Aorta (tissue), 5 donors: ENCODE measurements at regions not wholly inside any gene's neighbourhood (a gene's known extent, or its start where the extent isn't known, plus 50 kb on each side); places are given as distances from the start of the nearest gene placed in this dataset.

Source experiments
- ATAC-seq: fragments of 200-7000 bp; cut with Tn5 transposase; one replicate; pipeline ENCODE4 v1.9.1; 2022; ENCODE audit warnings: moderate library complexity; ENCODE audit not compliant: low FRiP score
- DNase-seq, 2 donors: peaks; one replicate each; pipeline ENCODE4 v3.0.0-alpha.2; 2020
- H3K27ac ChIP-seq, 2 donors: one replicate each; pipeline ENCODE4 v1.5.1; 2013; ENCODE audit warnings: low read length in 2 of 2, mild to moderate bottlenecking in 2 of 2, moderate library complexity in 2 of 2, control low read depth in 1 of 2, inconsistent platforms in 1 of 2, low read depth in 1 of 2
- H3K27me3 ChIP-seq, 2 donors: one replicate each; pipeline ENCODE4 v1.6.1; 2013; ENCODE audit warnings: control low read depth in 1 of 2, low read length in 1 of 2, mild to moderate bottlenecking in 1 of 2, moderate library complexity in 1 of 2; ENCODE audit not compliant: insufficient read depth in 2 of 2, control insufficient read depth in 1 of 2
- H3K36me3 ChIP-seq, 2 donors: one replicate each; pipeline ENCODE4 v1.6.1; 2013; ENCODE audit warnings: control low read depth in 1 of 2, low read length in 1 of 2, mild to moderate bottlenecking in 1 of 2; ENCODE audit not compliant: insufficient read depth in 2 of 2, control insufficient read depth in 1 of 2
- H3K4me1 ChIP-seq, 2 donors: one replicate each; pipeline ENCODE4 v1.6.1; 2013; ENCODE audit warnings: low read length in 2 of 2, control low read depth in 1 of 2, mild to moderate bottlenecking in 1 of 2, moderate library complexity in 1 of 2; ENCODE audit not compliant: insufficient read depth in 2 of 2, control insufficient read depth in 1 of 2
- H3K4me3 ChIP-seq, 2 donors: one replicate each; pipeline ENCODE4 v1.5.1; 2013; ENCODE audit warnings: low read length in 2 of 2, control low read depth in 1 of 2, mild to moderate bottlenecking in 1 of 2
- H3K9me3 ChIP-seq: one replicate; pipeline ENCODE4 v1.6.1; 2013; ENCODE audit warnings: mild to moderate bottlenecking, low read length; ENCODE audit not compliant: control insufficient read depth
- WGBS, 2 donors: extraction: QIAGEN DNeasy Blood & Tissue Kit; methylation state at CpG; one replicate each; pipeline ENCODE4 v1.1.7; 2013; 5-methylcytosine and 5-hydroxymethylcytosine counted together
- intact Hi-C, 2 donors: fragments of 100-400 bp; cut with DNase I; formaldehyde crosslinking; loops; one replicate each; pipeline versions ENCODE4 v1.14.2 to v1.15.0; 2022
- donor health status: healthy with polysubstance abuse.
- donor health status: Bipolar disorder and iron deficiency.
- donor health status: DM: no; HTN: no; CAD: no.
- donor health status: DM: no; HTN: no; CAD: no.
- donor health status: DM: yes; HTN: yes; CAD: no.

DNA sequence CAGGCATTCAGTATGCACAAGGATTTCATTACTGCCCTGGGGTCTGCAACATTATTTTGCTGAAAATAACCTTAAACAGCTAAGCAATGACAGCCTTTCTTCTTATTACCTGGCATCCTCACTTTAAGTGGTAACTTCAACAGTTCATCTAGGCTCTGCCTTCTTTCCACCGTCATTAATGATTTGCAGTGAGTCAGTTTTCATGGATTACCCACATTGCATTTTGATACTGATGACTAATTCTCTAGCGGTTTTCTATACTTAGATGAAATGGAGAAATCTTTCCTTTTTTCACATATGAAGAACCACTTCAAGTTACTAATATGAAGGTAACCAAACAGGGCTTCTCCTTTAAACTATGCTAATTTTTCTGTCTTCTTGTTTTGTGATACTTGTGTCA, 226.9 kb upstream of the TMPRSS15 start:
- 88 to 94% methylated on average over 2 of the region's 2 CpGs for WGBS, 2 donors
- Histone ChIP-seq H3K27ac (no peak overlapping the region), H3K36me3 (no peaks in the 10 kb centered on the region), H3K27me3 (no peaks in the 10 kb centered on the region), H3K4me3 (no peak overlapping the region), H3K9me3 (no peaks in the 10 kb centered on the region), H3K4me1 (no peaks in the 10 kb centered on the region)
- ATAC-seq (no peak), DNase-seq (no peak)
- intact Hi-C loops, result no loop called here

DNA sequence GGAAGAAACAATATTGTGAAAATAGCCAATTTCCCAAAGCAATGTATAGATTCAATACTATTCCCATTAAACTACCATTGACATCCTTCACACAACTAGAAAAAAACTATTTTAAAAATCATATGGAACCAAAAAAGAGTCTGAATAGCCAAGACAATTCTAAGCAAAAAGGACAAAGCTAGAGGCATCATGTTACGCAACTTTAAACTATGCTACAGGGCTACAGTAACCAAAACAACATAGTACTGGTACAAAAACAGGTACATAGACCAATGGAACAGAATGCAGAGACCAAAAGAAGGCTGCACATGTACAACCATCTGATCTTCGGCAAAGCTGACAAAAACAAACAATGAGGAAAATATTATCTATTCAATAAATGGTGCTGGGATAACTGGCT, 233.3 kb upstream of the TMPRSS15 start:
- WGBS, 2 donors, result 98 to 100% methylated on average over 2 of the region's 2 CpGs
- no peaks in the 10 kb centered on the region for H3K9me3 ChIP-seq
- H3K4me1 ChIP-seq, result no peaks in the 10 kb centered on the region
- H3K36me3 ChIP-seq, result no peaks in the 10 kb centered on the region
- DNase-seq (no peak), ATAC-seq (no peak)
- intact Hi-C loops, result no loop called here
- no peaks in the 10 kb centered on the region for H3K27me3 ChIP-seq
- H3K27ac ChIP-seq, result no peak overlapping the region
- no peak overlapping the region for H3K4me3 ChIP-seq

DNA sequence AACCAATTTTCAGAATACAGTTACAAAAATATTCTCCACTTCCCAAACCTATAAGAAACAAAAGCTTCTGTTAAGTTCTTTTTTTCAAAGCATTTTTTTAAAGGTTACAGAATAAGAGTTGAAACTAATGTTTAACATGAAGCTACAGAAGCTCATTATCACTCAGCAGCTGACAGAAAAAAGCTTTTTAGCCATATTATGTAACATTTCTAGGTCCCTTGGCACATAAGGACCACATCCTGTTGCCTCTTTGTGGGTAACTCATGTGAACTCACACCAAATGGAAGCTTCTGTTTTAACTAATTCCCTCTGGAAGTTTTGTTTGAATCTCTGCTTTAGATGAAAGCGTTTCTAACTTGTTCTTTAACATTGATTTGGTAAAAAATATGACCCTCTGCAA, 242.5 kb upstream of the TMPRSS15 start:
- ATAC-seq (no peak), DNase-seq (no peak)
- Histone ChIP-seq H3K4me1 (no peaks in the 10 kb centered on the region), H3K27ac (no peak overlapping the region), H3K36me3 (no peaks in the 10 kb centered on the region), H3K27me3 (no peaks in the 10 kb centered on the region), H3K4me3 (no peak overlapping the region), H3K9me3 (no peaks in the 10 kb centered on the region)
- intact Hi-C loops, result no loop called here
- 79 to 80% methylated on average over 1 of the region's 1 CpG for WGBS, 2 donors

DNA sequence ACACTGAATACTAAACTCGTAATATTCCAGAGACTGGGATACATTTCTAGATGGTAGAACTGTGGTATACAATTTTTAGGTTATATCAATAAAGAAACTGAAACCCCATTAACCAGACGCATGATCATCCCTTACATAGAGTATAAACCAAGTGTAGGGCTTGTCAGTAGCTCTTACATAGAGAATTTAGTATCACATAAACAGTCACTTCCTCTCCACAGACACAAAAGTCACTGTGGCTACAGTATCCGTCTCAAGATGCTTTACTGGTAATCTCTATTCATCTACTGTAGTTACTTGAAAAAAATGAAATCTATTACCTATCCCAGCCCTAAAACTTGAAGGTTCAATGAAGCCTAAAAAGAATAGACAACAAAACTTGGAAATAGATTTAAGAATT, 252.3 kb upstream of the TMPRSS15 start:
- intact Hi-C loops, result no loop called here
- ATAC-seq, result no peak

DNA sequence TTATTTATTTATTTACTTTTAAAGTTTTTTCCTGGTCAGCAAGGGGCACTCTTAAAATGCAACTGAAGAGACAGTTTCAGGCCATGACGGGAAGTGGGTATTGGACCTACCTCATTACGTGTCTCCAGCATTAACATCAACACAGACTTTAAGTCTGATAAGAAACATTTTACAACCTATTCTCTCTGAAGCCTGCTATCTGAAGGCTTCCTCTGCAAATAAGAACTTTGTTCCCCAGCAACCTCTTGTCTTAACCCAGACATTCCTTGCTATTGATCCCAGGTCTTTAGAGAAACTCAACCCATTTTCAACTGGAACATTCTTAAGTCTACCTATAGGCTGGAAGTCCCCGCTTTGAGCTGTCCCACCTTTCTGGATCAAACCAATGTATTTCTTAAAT, 258.3 kb upstream of the TMPRSS15 start:
- intact Hi-C loops, result loop anchor here in 1 of 2 donors (10.0 kb wide), 1 partner anchor 57 kb away; no protein-coding TSS in a partner anchor
- Histone ChIP-seq H3K9me3 (no peaks in the 10 kb centered on the region), H3K27ac (no peak overlapping the region), H3K4me1 (no peaks in the 10 kb centered on the region), H3K27me3 (no peaks in the 10 kb centered on the region), H3K4me3 (no peak overlapping the region), H3K36me3 (no peaks in the 10 kb centered on the region)
- ATAC-seq (no peak), DNase-seq (no peak)
- 93 to 96% methylated on average over 3 of the region's 3 CpGs for WGBS, 2 donors

More for the DNA sequence above, 252.3 kb upstream of the TMPRSS15 start:
- Histone ChIP-seq H3K27ac (no peak overlapping the region), H3K36me3 (no peaks in the 10 kb centered on the region), H3K9me3 (no peaks in the 10 kb centered on the region), H3K27me3 (no peaks in the 10 kb centered on the region), H3K4me1 (no peaks in the 10 kb centered on the region), H3K4me3 (no peak overlapping the region)
- 74% methylated on average over 3 of the region's 3 CpGs for WGBS, 2 donors
- no peak for DNase-seq

DNA sequence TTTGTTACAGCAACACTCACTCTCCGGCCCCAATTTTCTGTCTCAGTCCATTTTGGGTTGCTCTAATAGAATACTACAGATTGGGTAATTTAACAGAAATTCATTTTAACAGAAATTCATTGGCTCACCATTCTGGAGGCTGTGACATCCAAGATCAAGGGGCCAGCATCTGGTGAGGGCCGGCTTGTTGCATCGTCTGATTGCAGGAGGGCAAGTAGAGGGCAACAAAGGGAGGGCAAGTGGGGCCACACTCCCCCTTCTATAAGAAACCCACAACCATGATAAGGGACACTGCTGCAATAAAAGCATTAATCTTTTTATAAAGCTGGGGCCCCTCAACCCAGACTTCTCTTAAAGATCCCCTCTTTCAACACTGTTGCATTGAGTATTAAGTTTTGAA, 260.1 kb upstream of the TMPRSS15 start:
- intact Hi-C loops, result loop anchor here in 1 of 2 donors (10.0 kb wide), 1 partner anchor 59 kb away; no protein-coding TSS in a partner anchor
- Histone ChIP-seq H3K9me3 (no peaks in the 10 kb centered on the region), H3K4me3 (no peak overlapping the region), H3K36me3 (no peaks in the 10 kb centered on the region), H3K27me3 (no peaks in the 10 kb centered on the region), H3K27ac (no peak overlapping the region), H3K4me1 (no peaks in the 10 kb centered on the region)
- ATAC-seq, result no peak
- no peak for DNase-seq
- 95% methylated on average over 3 of the region's 3 CpGs for WGBS, 2 donors

DNA sequence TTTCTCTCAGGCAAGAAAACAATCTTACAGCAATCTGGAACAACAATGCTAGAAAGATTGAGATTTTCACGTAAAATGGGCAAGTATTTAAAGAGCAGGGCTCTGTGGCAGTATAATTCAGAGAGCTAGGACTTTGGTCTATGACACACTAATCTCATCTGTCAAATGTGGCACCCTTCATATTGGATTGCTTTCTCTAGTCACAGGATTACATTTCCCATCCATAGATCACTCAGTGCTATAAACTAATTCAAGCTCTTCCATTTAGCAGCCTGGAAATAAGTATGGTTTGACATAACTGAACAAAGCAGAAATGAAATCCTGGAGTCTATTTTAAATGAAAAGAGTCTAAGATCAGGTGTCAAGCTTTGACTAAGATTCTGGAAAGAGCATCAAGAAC, 263.1 kb upstream of the TMPRSS15 start:
- DNase-seq (no peak), ATAC-seq (no peak)
- 96% methylated on average over 1 of the region's 1 CpG for WGBS, 2 donors
- Histone ChIP-seq H3K27me3 (no peaks in the 10 kb centered on the region), H3K27ac (no peak overlapping the region), H3K36me3 (no peaks in the 10 kb centered on the region), H3K9me3 (no peaks in the 10 kb centered on the region), H3K4me3 (no peak overlapping the region), H3K4me1 (no peaks in the 10 kb centered on the region)
- intact Hi-C loops, result loop anchor here in 1 of 2 donors (10.0 kb wide), 1 partner anchor 62 kb away; no protein-coding TSS in a partner anchor

DNA sequence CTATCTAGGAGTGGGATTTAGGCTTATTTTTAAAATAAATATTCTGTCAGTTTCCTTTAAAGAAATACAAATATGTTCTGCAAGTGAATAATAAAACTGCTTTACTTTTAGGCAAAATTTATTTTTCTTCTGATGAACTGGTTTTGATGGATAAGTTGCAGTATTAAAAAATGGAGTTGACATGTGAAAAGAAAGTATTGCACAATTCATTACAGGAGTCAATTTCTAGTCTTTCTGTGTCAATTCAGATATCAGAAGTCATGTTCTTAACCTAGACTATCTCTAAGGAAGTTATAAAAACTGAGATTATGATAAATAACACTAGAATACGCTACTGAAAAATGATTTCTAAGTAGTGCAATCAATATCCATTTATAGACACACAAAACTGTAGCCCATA, 270.2 kb upstream of the TMPRSS15 start:
- 85 to 88% methylated on average over 1 of the region's 1 CpG for WGBS, 2 donors

DNA sequence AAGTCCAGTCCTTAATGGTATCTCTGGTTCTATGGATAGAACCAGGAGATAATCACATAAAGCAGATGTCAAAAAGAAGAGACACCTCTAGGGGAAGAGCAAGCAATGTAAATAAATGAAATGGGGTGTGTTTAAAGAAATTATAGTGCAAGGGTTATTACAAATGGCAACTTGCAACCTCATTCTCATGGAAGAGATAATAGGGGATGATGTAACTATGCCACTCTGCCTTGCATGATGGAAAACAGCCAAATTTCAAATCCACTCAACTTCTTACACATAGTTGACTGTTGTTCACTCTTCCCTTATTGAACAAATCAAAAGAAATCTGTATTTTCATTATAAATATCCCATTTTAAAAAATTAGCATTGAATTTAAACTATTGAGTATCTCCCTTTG, 274.0 kb upstream of the TMPRSS15 start:
- DNase-seq (no peak), ATAC-seq (no peak)
- H3K9me3 ChIP-seq, result no peaks in the 10 kb centered on the region
- H3K27me3 ChIP-seq, result no peaks in the 10 kb centered on the region
- no peak overlapping the region for H3K27ac ChIP-seq
- H3K36me3 ChIP-seq, result no peaks in the 10 kb centered on the region
- H3K4me1 ChIP-seq, result no peaks in the 10 kb centered on the region
- intact Hi-C loops, result no loop called here
- no peak overlapping the region for H3K4me3 ChIP-seq

More for the DNA sequence above, 270.2 kb upstream of the TMPRSS15 start:
- ATAC-seq (no peak), DNase-seq (no peak)
- intact Hi-C loops, result no loop called here
- Histone ChIP-seq H3K4me3 (no peak overlapping the region), H3K27me3 (no peaks in the 10 kb centered on the region), H3K9me3 (no peaks in the 10 kb centered on the region), H3K27ac (no peak overlapping the region), H3K36me3 (no peaks in the 10 kb centered on the region), H3K4me1 (no peaks in the 10 kb centered on the region)
